ENCODE measurements at regions not wholly inside any gene's neighbourhood (a gene's known extent, or its start where the extent isn't known, plus 50 kb on each side); places are given as distances from the start of the nearest gene placed in this dataset.

DNA sequence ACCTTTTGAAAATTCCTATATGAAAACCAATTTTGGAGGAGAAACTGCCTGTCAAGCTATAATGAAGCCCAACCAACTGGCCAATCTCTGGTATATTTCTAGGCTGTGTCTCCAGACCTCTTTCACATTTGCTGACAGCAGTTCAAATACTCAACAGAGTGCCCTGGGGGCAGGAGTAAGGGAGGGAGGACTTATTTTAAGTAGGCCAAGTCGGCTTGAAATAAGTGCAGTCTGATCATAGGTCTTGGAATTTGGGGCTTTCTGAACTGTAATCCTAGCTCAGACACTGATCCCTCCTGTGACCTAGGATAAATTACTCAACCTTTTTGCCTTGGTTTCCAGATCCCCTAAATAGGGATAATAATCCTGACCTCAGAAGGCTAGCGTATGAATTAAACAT is 59.4 kb upstream of the SLC7A11 start:
- FAIRE-seq = no peak

DNA sequence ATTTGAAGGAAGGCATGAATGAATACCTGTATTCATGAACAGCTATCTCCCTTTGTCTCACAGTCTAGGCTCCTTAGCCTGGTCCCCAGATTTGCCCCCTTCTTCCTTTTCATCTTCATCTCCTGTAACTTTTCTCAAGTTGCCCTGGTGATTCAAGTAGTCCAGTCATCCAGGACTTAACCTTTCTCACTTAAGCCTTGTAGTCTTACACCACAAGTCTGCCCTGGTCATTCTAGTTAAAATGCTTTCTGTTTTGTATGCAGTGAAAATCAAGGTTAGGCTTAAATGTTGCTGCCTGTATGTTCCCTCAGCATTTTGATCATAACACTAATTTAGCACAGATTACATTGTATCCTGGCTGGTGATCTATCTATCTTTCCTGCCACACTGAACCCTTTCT is 58.5 kb upstream of the SLC7A11 start:
- no peak for FAIRE-seq

DNA sequence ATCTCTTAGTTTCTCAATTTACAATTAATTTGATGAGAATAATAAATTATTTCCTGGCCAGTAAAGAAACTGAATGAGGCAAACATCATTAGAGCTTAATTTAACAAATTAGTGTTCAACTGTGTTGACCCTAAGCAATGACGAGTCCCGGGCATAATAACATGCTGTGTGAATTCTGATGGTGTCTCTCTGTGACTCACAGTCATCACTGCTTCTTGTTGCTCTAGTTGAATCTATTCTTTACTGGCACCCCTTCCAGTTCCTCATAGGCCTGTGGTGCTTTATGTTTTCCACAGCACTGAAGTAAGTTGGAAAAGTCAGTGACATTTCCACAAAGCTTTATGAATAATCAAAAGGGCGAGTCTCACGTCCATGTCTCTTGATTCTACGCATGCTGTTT is 57.7 kb upstream of the SLC7A11 start:
- FAIRE-seq = no peak

DNA sequence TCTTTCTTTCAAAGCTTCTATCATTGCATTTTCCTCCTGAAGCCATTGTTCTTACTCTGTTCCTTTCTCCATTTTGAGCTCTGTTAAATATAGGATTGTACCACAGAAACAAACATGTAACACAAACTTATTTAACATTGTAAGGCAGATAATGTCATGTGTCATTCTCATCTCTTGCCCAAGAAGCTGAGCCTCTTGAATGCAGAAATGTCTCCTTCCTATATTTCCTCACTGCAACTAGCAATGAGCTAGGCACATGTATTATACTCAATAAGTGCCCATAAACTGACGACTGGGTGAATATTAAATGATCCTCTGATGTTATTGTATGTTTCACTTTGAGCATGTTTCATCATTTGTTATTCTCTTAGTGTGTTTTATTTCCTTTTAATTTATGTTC is 56.7 kb upstream of the SLC7A11 start:
- FAIRE-seq = no peak

DNA sequence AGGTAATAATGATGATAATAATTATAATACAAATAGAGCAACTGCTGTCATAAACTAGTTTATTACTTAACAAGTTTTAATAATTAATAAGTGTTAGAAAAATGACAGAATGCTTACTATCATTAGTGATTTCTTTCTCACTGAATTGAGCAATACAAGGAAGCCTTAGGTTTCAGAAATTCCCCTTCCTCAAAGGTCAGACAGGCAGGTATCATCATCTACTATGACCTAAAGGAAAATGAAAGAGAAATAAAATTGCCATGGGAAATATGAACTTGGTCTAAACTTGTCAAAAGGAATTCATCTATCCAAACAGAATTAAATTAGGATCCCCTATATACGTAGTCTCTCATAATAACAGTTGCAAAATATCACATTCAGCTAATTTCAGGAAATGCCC is 56.3 kb upstream of the SLC7A11 start:
- FAIRE-seq = no peak

DNA sequence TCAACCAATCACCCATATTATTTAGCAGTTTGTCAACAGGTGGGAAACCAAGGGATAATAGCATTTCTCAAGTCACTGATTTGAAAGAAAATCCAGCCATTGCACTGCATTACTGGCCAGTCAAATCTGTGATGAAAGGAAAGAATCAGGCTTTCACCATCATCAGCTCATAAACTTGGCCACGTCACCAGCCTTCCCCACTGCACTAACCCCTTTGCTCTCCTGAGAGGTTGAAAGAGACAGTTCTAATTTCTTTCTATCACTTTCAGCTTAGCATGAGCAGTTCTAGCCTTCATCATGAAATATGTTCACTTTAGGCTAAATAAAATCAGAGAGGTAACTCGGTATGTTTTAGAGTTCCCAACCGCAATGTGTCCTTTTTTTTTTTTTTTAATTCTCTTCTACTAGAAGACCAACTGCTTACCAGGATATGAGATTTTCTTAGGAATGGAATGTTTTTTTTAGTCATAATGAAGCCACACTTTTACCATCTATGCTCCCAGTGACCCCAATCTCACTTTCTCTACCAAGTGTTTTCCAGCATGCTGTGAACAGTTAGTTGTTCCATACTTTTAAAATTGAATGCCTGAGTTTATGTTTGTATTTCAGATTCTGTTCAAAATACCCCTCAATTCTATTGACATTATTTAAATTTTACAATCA is 55.7 kb upstream of the SLC7A11 start:
- FAIRE-seq = no peak

DNA sequence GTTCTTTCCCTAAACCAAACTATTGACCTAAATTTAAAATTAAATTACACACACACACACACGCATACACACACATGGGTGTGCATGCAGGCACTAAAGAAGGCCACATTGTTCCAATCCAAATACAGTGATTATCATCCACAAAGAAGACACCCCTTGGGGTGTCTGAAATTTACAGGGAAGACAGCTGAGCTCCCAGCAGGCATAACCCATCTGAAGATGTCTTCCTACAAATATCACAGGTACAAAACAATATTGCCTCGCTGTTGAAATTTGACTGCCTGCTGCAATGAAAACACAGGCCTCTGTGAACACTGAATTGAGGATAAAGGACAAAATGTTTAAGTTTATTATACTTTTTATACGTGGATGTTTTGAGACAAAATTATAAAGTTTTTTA is 50.2 kb upstream of the SLC7A11 start:
- no peak for FAIRE-seq

All from endometrium (tissue), 2 donors.